NAMALWA (cell line): ENCODE measurements at regions not wholly inside any gene's neighbourhood (a gene's known extent, or its start where the extent isn't known, plus 50 kb on each side); places are given as distances from the start of the nearest gene placed in this dataset.
"Not testable (repeated sequence)": the region's sequence is repeated elsewhere in the genome, so short reads cannot be mapped to it uniquely, and the experiment has no call there.

ENCODE experiments used
- DNase-seq: peaks from one replicate; pipeline ENCODE4 v3.0.0-alpha.2; 2015; ENCODE audit warnings: low spot score

- DNase-seq: no peak
Observed at GRCh38 chr4:189514209-189514608, 426.5 kb upstream of the FRG1 start.

GRCh38 chr4:189516902-189517301 is 423.8 kb upstream of the FRG1 start:
- no peak for DNase-seq

- no peak for DNase-seq
Observed at GRCh38 chr4:189519186-189519585, 421.5 kb upstream of the FRG1 start.

- DNase-seq: no peak
Observed at GRCh38 chr4:189525304-189525703, 415.4 kb upstream of the FRG1 start.

GRCh38 chr4:189530848-189531247 is 409.8 kb upstream of the FRG1 start:
- DNase-seq: no peak

GRCh38 chr4:189533603-189534002 is 407.1 kb upstream of the FRG1 start:
- no peak for DNase-seq

- DNase-seq: no peak
Observed at GRCh38 chr4:189547559-189547958, 393.1 kb upstream of the FRG1 start.

- DNase-seq: no peak
Observed at GRCh38 chr4:189548484-189549125, 392.1 kb upstream of the FRG1 start.

- not testable (repeated sequence) for DNase-seq
Observed at GRCh38 chr4:189551931-189552670, 388.6 kb upstream of the FRG1 start.

GRCh38 chr4:189560605-189561004 is 380.1 kb upstream of the FRG1 start:
- DNase-seq: not testable (repeated sequence)

GRCh38 chr4:189563751-189564150 is 376.9 kb upstream of the FRG1 start:
- not testable (repeated sequence) for DNase-seq

- not testable (repeated sequence) for DNase-seq
Observed at GRCh38 chr4:189566271-189566670, 374.4 kb upstream of the FRG1 start.

- not testable (repeated sequence) for DNase-seq
Observed at GRCh38 chr4:189566900-189567299, 373.8 kb upstream of the FRG1 start.

- not testable (repeated sequence) for DNase-seq
Observed at GRCh38 chr4:189579645-189580044, 361.0 kb upstream of the FRG1 start.

GRCh38 chr4:189586908-189587632 is 353.6 kb upstream of the FRG1 start:
- DNase-seq: not testable (repeated sequence)

- not testable (repeated sequence) for DNase-seq
Observed at GRCh38 chr4:189589201-189589600, 351.5 kb upstream of the FRG1 start.

- no peak for DNase-seq
Observed at GRCh38 chr4:189592890-189593289, 347.8 kb upstream of the FRG1 start.

- DNase-seq: no peak
Observed at GRCh38 chr4:189597341-189597740, 343.3 kb upstream of the FRG1 start.

GRCh38 chr4:189600264-189600663 is 340.4 kb upstream of the FRG1 start:
- DNase-seq: no peak

- DNase-seq: no peak
Observed at GRCh38 chr4:189600718-189601435, 339.8 kb upstream of the FRG1 start.

GRCh38 chr4:189602827-189603226 is 337.8 kb upstream of the FRG1 start:
- not testable (repeated sequence) for DNase-seq

- DNase-seq: not testable (repeated sequence)
Observed at GRCh38 chr4:189610571-189610970, 330.1 kb upstream of the FRG1 start.
